Stimulated activated CD4-positive, alpha-beta T cell treated with anti-CD3 and anti-CD28 coated beads, TNF-alpha, amount 100 ng/mL, for 24 hours (primary cell): ENCODE measurements at regions not wholly inside any gene's neighbourhood (a gene's known extent, or its start where the extent isn't known, plus 50 kb on each side); places are given as distances from the start of the nearest gene placed in this dataset.

ENCODE experiments used
- DNase-seq, 3 experiments: peaks; one replicate each; pipeline ENCODE4 v3.0.0-alpha.2; 2020; ENCODE audit warnings: low read depth in 3 of 3

DNA sequence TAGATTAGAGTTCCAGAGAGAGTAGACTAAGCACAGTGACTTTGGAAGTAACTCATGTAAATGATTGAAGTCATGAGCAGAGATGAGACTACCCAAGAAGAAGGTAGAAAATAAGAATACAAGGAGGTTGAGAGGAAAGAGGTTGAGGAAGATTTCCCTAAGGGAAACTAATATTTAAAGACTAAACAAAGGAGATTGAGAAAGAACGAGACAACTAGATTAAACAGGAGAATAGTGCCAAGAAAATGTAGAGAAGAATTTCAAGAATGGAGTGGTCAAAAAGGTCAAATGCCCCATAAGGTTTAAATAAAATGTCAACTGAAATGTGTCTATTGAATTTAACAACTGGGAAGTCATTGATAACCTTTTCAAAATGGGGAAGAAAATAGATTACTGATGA lies 59.0 kb downstream of the RPS29 start:
- DNase-seq = no peak

DNA sequence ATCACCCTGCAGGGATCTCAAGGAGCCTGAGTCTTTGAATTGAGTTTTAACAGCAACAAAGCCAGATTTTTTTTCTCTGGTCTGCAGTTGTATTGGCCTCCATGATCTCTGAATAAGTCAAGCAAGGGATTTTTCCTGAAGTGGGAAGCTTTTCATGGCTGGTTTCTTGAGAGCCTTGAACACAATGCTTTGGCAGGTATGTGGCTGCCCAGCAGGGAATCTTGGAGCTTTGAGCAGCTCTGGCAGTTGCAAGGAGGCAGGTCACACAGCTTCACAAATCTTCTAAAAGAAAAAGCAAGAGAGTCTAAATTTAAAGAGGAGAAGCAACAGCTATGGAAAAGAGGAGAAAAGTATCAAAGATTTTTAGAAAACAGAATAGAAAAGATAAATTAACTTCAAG lies 60.1 kb downstream of the RPS29 start:
- DNase-seq = no peak

DNA sequence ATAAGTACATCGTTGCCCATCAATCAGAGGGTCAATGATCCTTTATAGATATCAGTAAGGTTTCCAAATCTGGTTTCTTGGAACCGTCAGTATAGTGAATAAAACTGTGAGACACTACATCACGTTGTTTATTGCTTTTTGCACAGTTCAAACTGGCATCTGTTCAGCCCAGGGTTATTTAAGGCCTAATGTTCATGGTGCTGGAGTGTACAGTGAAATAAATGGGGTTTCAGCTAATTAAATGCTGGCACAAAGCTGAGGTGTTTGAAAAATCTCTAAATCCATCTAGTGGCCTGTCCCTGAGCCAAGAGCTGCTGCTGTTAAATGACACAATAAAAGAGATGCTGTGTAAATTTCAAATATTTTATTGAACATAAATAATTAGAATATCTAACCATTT lies 69.9 kb downstream of the RPS29 start:
- no peak for DNase-seq

DNA sequence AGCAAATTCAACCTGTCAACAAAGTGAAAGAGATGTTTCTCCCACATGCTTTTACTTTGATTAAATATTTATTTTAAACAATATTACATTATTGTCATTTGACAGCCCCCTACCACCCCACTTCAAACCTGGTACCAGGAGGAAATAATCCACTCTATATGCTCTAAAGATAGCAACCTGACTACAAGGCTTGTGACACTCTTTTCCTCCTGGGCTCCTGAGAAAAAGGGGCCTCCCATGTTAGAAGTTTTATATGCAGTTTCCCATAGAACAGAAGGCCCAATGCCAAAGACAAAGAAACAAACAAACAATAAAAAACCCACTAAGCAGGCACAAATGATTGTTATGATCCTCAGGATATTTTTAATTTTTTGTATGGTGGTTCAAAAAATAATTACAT lies 73.6 kb downstream of the RPS29 start:
- no peak for DNase-seq

DNA sequence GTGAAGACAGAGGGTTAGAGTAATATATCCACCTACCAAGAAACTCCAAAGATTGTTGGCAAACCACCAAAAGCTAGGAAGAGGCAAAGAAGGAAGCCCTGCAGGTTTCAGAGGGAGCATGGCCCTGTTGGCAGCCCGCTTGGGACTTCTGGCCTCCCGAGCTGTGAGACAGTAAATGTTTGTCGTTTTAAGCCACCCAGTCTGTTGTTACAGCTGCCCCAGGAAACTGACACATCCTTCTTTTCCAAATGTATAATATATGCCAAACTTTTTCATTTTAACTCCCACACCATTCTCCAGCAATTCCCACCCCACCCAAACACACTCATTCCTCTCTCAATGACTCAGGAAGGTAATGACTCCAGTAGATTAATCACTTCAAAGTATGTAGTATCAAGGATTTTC lies 74.0 kb downstream of the RPS29 start:
- no peak for DNase-seq

DNA sequence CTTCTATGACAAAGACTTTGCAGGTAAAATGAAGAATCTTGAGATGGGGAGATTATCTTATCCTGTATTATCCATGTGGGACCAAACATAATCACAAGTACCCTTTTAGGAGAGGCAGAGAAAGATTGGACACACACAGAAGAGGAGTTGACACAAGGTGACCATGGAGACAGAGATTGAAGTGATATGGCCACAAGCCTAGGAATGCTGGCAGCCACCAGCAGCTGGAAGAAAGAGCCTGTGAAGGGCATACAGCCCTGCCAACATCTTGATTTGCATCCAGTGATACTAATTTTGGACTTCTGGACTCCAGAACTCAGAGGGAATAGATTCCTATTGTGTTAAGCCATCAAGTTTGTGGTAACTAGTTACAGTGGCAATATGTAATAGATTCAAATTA lies 78.1 kb downstream of the RPS29 start:
- DNase-seq = no peak

DNA sequence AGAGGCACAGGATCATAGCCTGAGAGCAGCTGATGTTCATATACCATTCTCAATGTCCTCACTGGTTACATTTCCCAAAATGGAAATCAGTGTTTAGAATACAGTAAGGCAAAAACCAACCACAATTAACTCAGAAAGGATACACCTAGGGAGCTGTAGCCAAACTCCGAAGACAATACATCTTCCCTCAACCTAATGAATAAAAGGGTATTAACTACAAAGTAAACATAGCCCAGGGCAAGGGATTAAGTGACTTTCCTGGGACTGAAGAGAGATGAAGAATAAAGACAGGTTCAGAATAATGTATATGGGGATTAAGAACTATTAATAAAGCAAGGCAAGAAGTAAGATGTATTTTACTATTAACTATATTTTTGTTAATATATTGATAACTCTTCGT lies 79.5 kb downstream of the RPS29 start:
- DNase-seq = no peak

DNA sequence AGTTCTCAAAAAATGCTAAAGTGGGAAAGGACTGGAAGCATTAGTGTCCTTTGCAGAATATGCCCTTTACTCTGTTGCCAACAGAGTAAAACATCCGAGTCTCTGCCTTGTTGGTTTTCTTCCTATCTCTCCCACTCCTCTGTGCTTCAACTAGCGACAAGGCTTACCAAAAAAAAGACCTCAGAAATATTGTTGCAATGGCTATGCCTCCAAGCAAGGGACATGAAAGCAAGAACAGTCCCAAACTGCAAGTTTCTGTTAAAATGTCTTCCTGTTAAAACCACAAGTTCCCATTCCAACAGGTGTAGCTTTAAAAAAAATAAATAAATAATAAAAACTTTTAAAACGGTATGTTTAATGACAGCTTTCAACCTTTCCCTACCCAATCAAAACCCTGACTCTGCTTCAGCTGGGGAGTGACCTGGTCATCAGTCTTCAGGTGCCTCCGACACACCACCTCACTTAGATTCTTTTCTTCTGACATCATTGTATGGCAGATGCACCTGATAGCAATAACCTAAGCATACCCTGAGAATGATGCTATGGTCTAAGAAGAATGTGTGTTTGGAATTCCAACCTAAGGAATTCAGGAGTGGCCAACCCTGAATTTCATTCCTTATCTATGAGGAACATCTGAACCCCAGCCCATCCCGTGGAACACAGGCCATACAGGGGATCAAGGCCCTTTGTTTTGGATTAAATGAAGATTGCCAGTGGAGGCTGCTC lies 81.0 kb downstream of the RPS29 start:
- no peak for DNase-seq

DNA sequence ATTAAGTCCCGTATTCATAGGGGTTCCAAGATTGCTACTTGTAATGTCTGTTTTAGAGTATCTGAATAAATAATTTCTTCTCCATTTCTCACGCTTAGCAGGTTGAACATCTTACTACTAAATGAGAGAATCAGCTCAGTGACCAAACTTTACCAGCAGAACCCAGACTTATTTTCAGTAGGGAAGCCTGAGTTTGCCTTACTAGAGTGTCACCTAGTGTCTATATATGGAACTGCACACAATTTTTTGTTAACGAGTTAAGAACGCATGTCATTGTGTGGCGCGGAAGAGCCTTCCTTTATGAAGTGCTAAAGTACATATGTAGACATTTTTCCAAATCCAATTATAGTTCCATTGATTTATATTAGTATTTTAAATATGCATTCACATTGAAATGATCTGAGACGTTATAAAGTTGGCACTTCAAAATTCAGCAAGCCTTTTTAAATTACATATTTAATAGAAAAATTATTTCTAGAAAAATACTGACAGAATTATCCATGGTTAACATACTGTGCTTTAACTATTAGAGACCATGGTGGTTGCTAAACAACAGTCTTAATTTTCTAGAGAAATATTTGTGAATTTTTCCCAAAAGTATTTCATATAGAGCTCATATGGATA lies 88.3 kb downstream of the RPS29 start:
- peak in 1 of 3 experiments; percentile 1 for DNase-seq

DNA sequence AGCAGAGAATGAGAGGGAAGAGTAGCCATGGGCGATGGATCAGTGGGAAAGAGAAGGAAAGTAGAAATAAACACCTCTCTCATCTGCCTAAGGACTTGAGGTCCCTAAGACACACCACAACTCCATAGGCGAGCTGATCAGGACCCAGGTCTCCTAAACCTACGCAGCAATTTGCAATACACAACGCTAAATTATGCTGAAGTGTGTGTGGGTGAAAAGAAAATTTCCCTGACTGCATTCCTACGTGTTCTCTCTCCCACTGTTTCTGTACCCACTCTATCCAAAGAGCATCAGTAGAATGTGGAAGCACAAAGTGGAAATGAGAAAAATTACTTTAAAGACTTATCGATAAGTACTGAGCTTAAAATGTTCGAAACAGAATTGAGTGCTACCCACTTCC lies 88.9 kb downstream of the RPS29 start:
- no peak for DNase-seq

DNA sequence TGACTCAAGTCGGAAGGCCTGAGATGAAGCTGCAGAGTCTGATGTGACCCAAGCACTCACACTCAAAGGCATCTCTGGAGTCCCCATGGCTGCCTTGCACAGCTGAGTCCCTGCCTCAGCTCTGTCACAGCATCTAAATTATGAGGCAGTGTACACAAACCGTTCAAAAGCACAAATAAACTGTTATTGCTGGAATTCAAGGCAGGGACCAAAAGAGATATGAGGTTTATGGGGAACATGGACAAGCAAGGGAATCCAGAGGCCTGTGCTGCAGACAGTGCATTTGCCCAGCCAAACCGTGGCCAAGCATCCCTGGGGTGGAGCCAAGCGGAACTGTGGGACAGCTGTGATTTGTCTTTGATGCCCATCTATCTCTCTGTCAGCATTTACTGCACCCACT lies 91.3 kb downstream of the RPS29 start:
- DNase-seq = no peak

DNA sequence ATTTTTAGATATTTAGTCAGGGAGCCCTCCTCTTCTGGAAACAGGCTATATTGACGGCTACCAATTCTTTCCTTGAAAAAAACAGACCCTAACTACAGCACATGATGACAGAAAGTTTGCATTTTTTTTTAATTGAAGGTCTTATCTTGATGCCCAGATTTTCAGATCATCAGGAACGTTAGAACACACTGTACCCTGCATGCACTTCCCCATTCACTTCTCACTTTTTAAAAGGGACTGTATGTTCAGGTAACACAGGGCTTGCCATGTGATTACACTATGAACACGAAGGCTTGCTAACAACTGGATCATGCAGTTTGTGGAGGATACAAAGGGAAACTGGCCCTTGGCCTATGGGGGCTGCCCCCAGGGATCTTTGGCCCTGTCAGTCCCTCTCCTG lies 92.6 kb downstream of the RPS29 start:
- DNase-seq = no peak

DNA sequence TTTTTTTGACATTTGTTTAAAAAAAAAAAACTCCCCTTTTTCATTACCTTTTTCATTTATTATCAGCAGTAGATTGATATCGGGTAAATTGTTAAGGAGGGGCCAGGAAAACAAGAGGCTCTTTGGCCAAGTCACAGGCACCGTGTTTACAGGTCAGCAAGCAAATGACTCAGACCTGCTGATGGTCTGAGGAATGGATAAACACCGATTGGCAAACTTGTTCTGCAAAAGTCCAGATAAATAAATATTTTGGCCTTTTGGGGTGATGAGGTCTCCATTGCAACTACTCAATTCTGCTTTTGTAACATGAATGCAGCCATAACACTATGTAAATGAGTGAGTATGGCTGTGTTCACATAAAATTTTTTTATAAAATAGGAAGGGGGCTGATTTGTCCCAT lies 94.0 kb downstream of the RPS29 start:
- DNase-seq = no peak

DNA sequence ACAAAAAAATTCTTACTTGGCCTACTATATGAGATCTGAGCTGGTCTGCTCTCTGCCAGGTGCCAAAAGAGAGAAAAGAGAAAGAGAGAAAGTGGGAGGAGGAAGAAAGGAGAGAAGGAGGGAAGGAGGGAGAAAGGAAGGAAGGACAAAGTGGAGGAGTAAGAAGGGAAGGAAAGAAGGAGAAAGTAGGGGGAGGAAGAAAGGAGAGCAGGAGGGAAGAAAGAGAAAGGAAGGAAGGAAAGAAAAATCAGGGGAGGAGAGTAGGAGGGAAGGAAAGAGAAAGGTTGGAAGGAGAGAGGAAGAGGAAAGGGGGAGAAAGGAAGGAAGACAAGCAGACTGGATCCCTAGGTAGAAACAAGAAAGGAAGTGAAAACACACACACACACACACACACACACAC lies 96.8 kb downstream of the RPS29 start:
- no peak for DNase-seq

DNA sequence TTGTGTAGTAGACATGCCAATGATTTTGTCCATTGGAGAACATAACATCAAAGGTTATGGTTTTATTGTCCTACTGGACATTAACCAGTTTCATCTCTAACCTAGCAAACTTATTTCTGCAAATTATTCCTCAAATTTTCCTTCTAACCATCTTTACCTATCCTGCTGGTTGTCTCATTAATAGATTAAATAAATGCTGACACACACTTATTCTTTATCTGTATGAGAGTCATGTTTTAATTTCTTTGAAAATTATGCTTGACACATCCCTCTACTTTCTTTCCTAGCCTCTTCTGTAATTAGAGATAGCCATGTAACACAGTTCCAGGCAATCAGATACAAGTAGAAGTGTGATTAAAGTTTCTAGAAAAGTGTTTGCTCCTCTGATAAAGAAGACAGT lies 98.9 kb downstream of the RPS29 start:
- no peak for DNase-seq

DNA sequence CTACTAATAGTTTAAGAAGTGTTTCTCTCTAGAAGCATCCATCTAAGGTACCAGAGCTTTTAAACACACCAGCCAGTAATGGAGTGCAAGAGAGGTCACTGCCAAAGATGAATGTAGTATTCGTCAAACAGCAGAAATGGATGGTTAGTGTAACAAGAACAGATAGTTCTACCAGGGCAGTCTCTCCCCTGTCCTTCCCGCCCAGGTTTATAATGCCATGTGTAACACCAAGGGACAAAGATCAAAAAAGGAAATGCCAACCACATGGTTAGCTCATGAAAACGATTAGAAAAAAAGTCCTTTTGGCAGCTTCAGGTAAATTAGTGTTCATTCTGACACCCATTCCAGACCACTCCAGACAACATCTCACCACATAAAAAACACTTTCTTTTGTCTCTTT lies 100.9 kb downstream of the RPS29 start:
- DNase-seq = no peak

DNA sequence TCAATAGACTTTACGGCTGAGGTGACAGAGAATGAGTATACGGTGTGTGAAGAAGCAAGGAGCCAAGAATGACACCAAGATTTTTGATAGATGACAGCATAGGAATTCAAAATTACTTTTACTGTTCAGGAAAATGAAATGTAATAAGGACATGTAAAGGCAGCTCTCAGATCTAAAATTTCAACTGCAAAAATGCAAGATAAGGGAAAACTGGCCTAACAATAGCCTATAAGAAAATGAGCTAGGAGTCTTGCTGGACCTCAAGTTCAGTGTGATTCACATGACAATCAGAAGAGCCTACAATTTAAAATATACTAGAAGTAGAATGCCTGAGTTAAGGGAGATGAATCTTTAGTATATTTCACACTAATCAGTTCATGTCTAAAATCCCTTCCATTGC lies 102.0 kb downstream of the RPS29 start:
- no peak for DNase-seq

DNA sequence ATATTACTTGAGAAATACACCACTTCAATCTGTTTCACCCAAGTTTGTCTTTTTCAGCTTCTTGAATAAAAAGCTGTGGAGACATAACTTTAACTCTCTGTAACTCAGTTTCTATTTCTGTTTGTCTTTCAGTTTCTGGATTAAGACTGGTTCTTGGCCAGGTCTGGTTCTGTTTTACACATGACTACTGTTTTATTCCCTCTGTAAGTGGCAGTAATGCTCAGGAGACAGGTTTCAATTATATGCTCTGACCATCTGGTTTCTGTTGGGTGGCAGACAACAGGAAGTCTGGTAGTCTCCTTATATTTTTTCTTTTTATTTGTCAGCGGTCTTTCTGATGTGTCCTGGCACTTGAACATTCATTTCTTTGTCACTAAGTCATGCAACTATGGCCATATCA lies 102.9 kb downstream of the RPS29 start:
- no peak for DNase-seq

DNA sequence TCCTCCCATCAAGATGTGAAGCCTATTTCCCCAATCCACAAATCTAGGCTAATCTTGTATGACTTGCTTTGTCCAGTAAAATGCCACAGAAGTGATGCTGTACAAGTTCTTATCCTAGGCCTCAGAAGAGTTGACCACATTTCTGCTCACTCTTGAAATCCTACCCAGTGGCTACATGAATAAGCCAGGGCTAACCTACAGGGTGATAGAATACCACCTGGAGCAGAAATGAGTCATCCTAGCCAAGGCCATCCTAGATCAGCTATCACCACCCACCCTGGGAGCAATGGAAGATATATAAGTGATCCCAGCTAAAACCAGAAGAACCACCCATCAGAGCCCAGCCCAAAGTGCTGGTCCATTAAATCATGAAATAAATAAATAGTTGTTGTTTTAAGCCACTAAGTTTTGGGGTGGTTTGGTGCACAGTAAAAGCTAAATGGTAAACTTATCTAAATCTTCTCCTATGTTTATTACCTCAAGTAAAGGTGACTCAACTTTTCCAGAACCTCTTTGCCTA lies 105.1 kb downstream of the RPS29 start:
- DNase-seq = no peak

DNA sequence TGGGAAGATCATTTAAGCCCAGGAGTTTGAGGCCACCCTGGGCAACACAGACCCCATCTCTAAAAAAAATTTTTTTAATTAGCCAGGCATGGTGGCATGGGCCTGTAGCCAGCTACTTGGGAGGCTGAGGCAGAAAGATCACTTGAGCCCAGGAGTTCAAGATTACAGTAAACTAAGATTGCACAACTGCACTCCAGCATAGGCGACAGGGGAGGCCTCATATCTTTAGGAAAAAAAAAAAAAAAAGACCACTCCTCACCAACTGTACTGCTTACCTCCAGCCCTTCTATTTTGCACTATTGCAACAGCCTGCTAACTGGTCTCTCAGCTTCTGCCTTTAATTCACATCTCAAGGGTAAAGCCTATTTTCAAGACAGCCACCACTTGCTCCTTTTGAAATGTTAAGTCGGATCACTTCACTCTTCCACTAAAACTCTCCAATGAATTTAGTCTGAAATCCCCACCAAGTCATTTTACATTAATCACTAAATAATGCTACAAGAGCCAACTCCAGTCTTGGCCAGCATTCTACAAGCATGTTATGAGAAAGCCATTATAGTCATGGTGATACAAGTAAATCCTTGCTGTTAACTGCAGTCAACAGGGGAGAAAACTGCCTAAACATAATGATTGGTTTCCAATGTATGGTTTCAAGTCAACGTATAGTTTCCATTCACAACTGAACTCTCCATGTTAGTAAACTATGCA lies 106.0 kb downstream of the RPS29 start:
- no peak for DNase-seq

DNA sequence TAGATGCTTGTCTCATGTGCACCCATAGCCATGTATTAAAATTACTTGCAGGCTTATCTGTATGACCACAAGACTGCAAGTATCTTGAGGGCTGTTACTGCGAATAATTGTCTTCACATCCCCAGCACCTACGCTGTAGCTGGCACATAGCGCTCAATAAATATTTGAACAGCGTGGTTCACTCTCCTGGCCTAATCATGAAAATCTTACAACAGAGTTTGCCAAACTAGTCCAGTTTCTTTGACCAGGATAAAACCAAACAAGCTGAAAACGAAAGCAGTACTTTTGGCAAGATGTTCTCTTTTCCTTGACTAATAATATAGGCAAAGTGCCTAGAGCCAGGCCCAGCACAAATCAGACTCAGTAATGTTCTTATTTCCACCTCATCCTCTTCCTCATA lies 106.7 kb downstream of the RPS29 start:
- DNase-seq = no peak

DNA sequence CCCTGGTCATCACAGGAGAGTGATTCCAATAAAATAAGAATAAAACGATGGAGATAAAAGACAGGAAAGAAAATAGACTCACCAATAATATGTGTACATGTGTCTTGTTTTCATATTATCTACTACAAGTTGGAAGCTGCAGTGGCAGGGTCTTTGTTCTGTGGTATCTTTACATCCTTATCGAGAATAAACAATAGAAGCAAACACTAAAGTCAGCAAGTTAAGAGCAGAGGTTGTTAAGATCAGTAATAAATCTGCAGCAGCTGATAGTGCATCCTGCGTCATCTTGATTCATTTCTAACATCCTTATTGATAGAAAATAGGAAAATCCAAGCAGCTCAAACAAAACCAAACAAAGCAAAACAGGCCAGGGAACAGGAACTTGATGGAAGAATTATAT lies 107.4 kb downstream of the RPS29 start:
- DNase-seq = no peak

DNA sequence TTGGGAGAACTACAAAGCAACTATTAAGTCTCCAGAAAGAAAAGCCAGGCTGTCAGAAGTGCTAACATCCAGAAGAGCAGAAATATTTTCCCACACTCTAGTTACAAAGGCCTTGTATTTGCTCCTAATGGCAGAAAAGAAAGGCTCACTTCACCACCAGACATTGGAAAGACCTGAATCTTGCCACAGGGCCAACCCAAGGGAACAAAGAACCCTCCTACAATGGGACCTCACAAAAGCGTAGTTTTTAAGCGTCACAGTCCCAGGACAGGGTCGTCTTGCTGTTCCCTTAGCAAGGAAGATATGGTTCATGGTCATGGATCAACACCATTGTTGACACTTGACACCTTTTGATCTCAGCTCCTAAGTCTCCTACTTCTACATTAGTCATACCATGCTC lies 119.1 kb downstream of the RPS29 start:
- no peak for DNase-seq
